GM21619 (cell line): ENCODE measurements at regions not wholly inside any gene's neighbourhood (a gene's known extent, or its start where the extent isn't known, plus 50 kb on each side); places are given as distances from the start of the nearest gene placed in this dataset.
A peak's percentile ranks its signal among the peaks of the same experiment; 100 is the strongest.

Experiments used
- ATAC-seq: cut with Tn5 transposase; IDR thresholded peaks from one replicate; pipeline ENCODE4 v1.9.1; 2021; ENCODE audit not compliant: unreplicated experiment

- ATAC-seq: no peak
These were observed 273.7 kb downstream of the CETN3 start for GRCh38 chr5:90135779-90136378.

GRCh38 chr5:90134892-90135291 lies 274.7 kb downstream of the CETN3 start:
- ATAC-seq: no peak

GRCh38 chr5:90134381-90134780 lies 275.2 kb downstream of the CETN3 start:
- ATAC-seq: no peak

- no peak for ATAC-seq
These were observed 275.6 kb downstream of the CETN3 start for GRCh38 chr5:90133941-90134340.

- ATAC-seq: peak; percentile 80
These were observed 278.0 kb downstream of the CETN3 start for GRCh38 chr5:90131383-90132133.

- ATAC-seq: no peak
These were observed 281.0 kb downstream of the CETN3 start for GRCh38 chr5:90128551-90128950.

GRCh38 chr5:90119531-90119971 lies 290.0 kb downstream of the CETN3 start:
- no peak for ATAC-seq

- no peak for ATAC-seq
These were observed 292.6 kb downstream of the CETN3 start for GRCh38 chr5:90117005-90117404.

GRCh38 chr5:90113108-90113507 lies 296.4 kb downstream of the CETN3 start:
- ATAC-seq: no peak

- ATAC-seq: no peak
These were observed 297.4 kb downstream of the CETN3 start for GRCh38 chr5:90112033-90112692.

GRCh38 chr5:90111364-90112032 lies 298.1 kb downstream of the CETN3 start:
- no peak for ATAC-seq

GRCh38 chr5:90109285-90109684 lies 300.3 kb downstream of the CETN3 start:
- ATAC-seq: no peak

GRCh38 chr5:90099099-90099498 lies 310.5 kb downstream of the CETN3 start:
- ATAC-seq: no peak

GRCh38 chr5:90097082-90097477 lies 312.5 kb downstream of the CETN3 start:
- ATAC-seq: no peak

GRCh38 chr5:90096415-90097081 lies 313.0 kb downstream of the CETN3 start:
- ATAC-seq: no peak

GRCh38 chr5:90095292-90096060 lies 314.1 kb downstream of the CETN3 start:
- no peak for ATAC-seq

GRCh38 chr5:90093751-90094485 lies 315.6 kb downstream of the CETN3 start:
- ATAC-seq: no peak

GRCh38 chr5:90092734-90093133 lies 316.8 kb downstream of the CETN3 start:
- no peak for ATAC-seq

GRCh38 chr5:90084342-90084741 lies 325.2 kb downstream of the CETN3 start:
- ATAC-seq: no peak
